B cell (primary cell): ENCODE measurements at regions not wholly inside any gene's neighbourhood (a gene's known extent, or its start where the extent isn't known, plus 50 kb on each side); places are given as distances from the start of the nearest gene placed in this dataset.
A peak's percentile ranks its signal among the peaks of the same experiment; 100 is the strongest.

Experiments used
- ATAC-seq: fragments of 200-7000 bp; cut with Tn5 transposase; one replicate; pipeline ENCODE4 v1.10.0; 2021; ENCODE audit warnings: low read depth, mild to moderate bottlenecking, moderate number of reproducible peaks, moderate library complexity
- CTCF ChIA-PET: fragments of 350-600 bp; sonication (Branson Sonifier 250); formaldehyde crosslinking; loops from one replicate; lab custom pipeline; 2021; ENCODE audit warnings: antibody characterized with exemption, inconsistent platforms; lab: Charles Lee
- POLR2A ChIA-PET: fragments of 350-600 bp; sonication (Branson Sonifier 250); formaldehyde crosslinking; loops from one replicate; lab custom pipeline; 2021; ENCODE audit warnings: antibody characterized with exemption; lab: Charles Lee
- DNase-seq: peaks from one replicate; pipeline ENCODE4 v3.0.0; 2013
- H2AFZ ChIP-seq: 2 replicates; pipeline ENCODE4 v1.6.1; 2012; ENCODE audit warnings: mild to moderate bottlenecking, low read depth, low read length; ENCODE audit not compliant: insufficient read depth, poor library complexity, severe bottlenecking
- H3K27ac ChIP-seq, 2 donors: 1 replicate in 1 of 2; 2 replicates in 1 of 2; pipeline ENCODE4 v1.5.1; 2012 to 2013; ENCODE audit warnings: low read length in 2 of 2, mild to moderate bottlenecking in 2 of 2, moderate library complexity in 1 of 2
- H3K27me3 ChIP-seq, 4 experiments: fragments of 200-600 bp in 1 of 4; sonication (generic) in 1 of 4; replicated peaks in 1 of 4; 1 replicate in 2 of 4; 2 replicates in 2 of 4; pipeline versions ENCODE4 v1.6.1 to v1.7.0; 2013 to 2016; ENCODE audit warnings: low read length in 3 of 4, mild to moderate bottlenecking in 2 of 4, mixed read lengths in 1 of 4, moderate library complexity in 1 of 4; ENCODE audit not compliant: insufficient read depth in 4 of 4, control insufficient read depth in 3 of 4; ENCODE audit errors: control extremely low read depth in 1 of 4
- H3K36me3 ChIP-seq, 2 experiments: replicated peaks in 1 of 2; 1 replicate in 1 of 2; 2 replicates in 1 of 2; pipeline versions ENCODE4 v1.6.1 to v1.7.1; 2013; ENCODE audit warnings: low read length in 1 of 2; ENCODE audit not compliant: insufficient read depth in 2 of 2, control insufficient read depth in 1 of 2; ENCODE audit errors: control extremely low read depth in 1 of 2, extremely low read depth in 1 of 2
- H3K4me1 ChIP-seq, 2 donors: fragments of 200-600 bp in 1 of 2; sonication (generic) in 1 of 2; 1 replicate in 1 of 2; 2 replicates in 1 of 2; pipeline versions ENCODE4 v1.5.1 to v1.6.1; 2013 to 2017; ENCODE audit warnings: low read length in 2 of 2; ENCODE audit not compliant: control insufficient read depth in 2 of 2, insufficient read depth in 2 of 2
- H3K4me2 ChIP-seq: replicated peaks from 2 replicates; pipeline ENCODE3; 2012; ENCODE audit warnings: mild to moderate bottlenecking, low read depth, low read length; ENCODE audit not compliant: poor library complexity, severe bottlenecking
- H3K4me3 ChIP-seq, 5 experiments: fragments of 200-600 bp in 1 of 5; sonication (generic) in 1 of 5; 1 replicate in 3 of 5; 2 replicates in 2 of 5; pipeline versions ENCODE4 v1.5.1 to v1.7.0; 2011 to 2016; ENCODE audit warnings: low read length in 4 of 5, mild to moderate bottlenecking in 4 of 5, low read depth in 2 of 5, control low read depth in 1 of 5, moderate library complexity in 1 of 5; ENCODE audit not compliant: insufficient read depth in 1 of 5; ENCODE audit errors: control extremely low read depth in 1 of 5, extremely low read depth in 1 of 5
- H3K79me2 ChIP-seq: fragments of 200-600 bp; sonication (generic); one replicate; pipeline ENCODE4 v1.6.0; 2016; ENCODE audit warnings: low read length; ENCODE audit not compliant: control insufficient read depth, insufficient read depth
- H3K9ac ChIP-seq: fragments of 200-600 bp; sonication (generic); 2 replicates; pipeline ENCODE4 v1.6.1; 2017; ENCODE audit warnings: mild to moderate bottlenecking, low read length, moderate library complexity
- H3K9me3 ChIP-seq, 3 donors: one replicate each; pipeline versions ENCODE4 v1.6.1 to v1.7.1; 2013; ENCODE audit warnings: low read length in 2 of 3; ENCODE audit not compliant: control insufficient read depth in 2 of 3, insufficient read depth in 1 of 3; ENCODE audit errors: control extremely low read depth in 1 of 3
- H4K20me1 ChIP-seq: 2 replicates; pipeline ENCODE4 v1.6.0; 2012; ENCODE audit warnings: mild to moderate bottlenecking, low read length; ENCODE audit not compliant: insufficient read depth, control insufficient read depth, poor library complexity, severe bottlenecking
- H3K27ac Mint-ChIP-seq: one replicate; pipeline ENCODE4 v1.8.0; 2021; ENCODE audit warnings: mixed read lengths
- H3K27me3 Mint-ChIP-seq: one replicate; pipeline ENCODE4 v1.8.0; 2021; ENCODE audit warnings: mixed read lengths
- H3K4me1 Mint-ChIP-seq: one replicate; pipeline ENCODE4 v1.8.0; 2021; ENCODE audit warnings: mixed read lengths
- H3K4me3 Mint-ChIP-seq: one replicate; pipeline ENCODE4 v1.8.0; 2021; ENCODE audit warnings: mixed read lengths
- H3K9me3 Mint-ChIP-seq: one replicate; pipeline ENCODE4 v1.8.0; 2022; ENCODE audit warnings: mixed read lengths; ENCODE audit not compliant: insufficient read depth
- CTCF ChIP-seq: fragments of 200-600 bp; IDR thresholded peaks from one replicate; pipeline ENCODE4 v1.8.0; 2022; ENCODE audit warnings: antibody characterized with exemption, mild to moderate bottlenecking
- EZH2 ChIP-seq: IDR thresholded peaks from 2 replicates; pipeline ENCODE4 v1.6.1; 2012; ENCODE audit warnings: borderline replicate concordance, low read depth, mild to moderate bottlenecking, moderate library complexity, low read length; ENCODE audit not compliant: insufficient read depth, poor library complexity, severe bottlenecking
- WGBS: methylation state at CpG from one replicate; pipeline ENCODE4 v1.1.5; 2013; ENCODE audit warnings: missing lambda C conversion rate; ENCODE audit not compliant: insufficient coverage; 5-methylcytosine and 5-hydroxymethylcytosine counted together
- intact Hi-C: fragments of 100-400 bp; cut with micrococcal nuclease; formaldehyde crosslinking; loops from one replicate; pipeline ENCODE4 v1.10.0; 2022

- no peak overlapping the region for H3K4me3 Mint-ChIP-seq
- intact Hi-C loops = no loop called here
- no CpG with 5 or more reads among the region's 4 CpGs for WGBS
Measured at GRCh38 chr5:158413122-158413680, 554.3 kb upstream of the CLINT1 start.

GRCh38 chr5:158410976-158411375 is 552.0 kb upstream of the CLINT1 start:
- no peak for DNase-seq
- Histone ChIP-seq H3K79me2 (no peaks in the 10 kb centered on the region), H3K27me3 (no peaks in the 10 kb centered on the region), H3K9ac (no peak overlapping the region), H2AFZ (no peak overlapping the region), H3K27ac (no peak overlapping the region), H4K20me1 (no peaks in the 10 kb centered on the region), H3K4me3 (no peak overlapping the region), H3K4me2 (no peak overlapping the region), H3K36me3 (no peaks in the 10 kb centered on the region), H3K4me1 (peaks cover 22 to 26% of the 10 kb centered on the region in 2 donors), H3K9me3 (no peaks in the 10 kb centered on the region)
- no peak for TF ChIP-seq EZH2
- TF ChIP-seq CTCF = no peak
- H3K4me3 Mint-ChIP-seq = no peak overlapping the region
- H3K4me1 Mint-ChIP-seq = peaks cover 25% of the 10 kb centered on the region
- ChIA-PET CTCF (interaction anchor here (1.0 to 1.6 kb wide), 3 partner anchors 10 to 266 kb away, joined by 3 to 5 read pairs (median 5); no protein-coding TSS in a partner anchor), POLR2A (no interaction called here)
- intact Hi-C loops = no loop called here
- H3K27ac Mint-ChIP-seq = no peak overlapping the region
- no peaks in the 10 kb centered on the region for H3K27me3 Mint-ChIP-seq
- no peak for ATAC-seq
- no peaks in the 10 kb centered on the region for H3K9me3 Mint-ChIP-seq

More at GRCh38 chr5:158413122-158413680, 554.3 kb upstream of the CLINT1 start:
- Histone ChIP-seq H3K36me3 (no peaks in the 10 kb centered on the region), H2AFZ (no peak overlapping the region), H3K27me3 (no peaks in the 10 kb centered on the region), H3K4me1 (peaks cover 22 to 26% of the 10 kb centered on the region in 2 donors), H3K4me3 (no peak overlapping the region), H3K4me2 (peak overlapping the region; percentile 15), H3K27ac (no peak overlapping the region), H4K20me1 (no peaks in the 10 kb centered on the region), H3K79me2 (no peaks in the 10 kb centered on the region), H3K9ac (no peak overlapping the region), H3K9me3 (no peaks in the 10 kb centered on the region)
- H3K4me1 Mint-ChIP-seq = peaks cover 25% of the 10 kb centered on the region
- POLR2A ChIA-PET = no interaction called here
- TF ChIP-seq CTCF = no peak
- no peak for TF ChIP-seq EZH2
- no peaks in the 10 kb centered on the region for H3K27me3 Mint-ChIP-seq
- ATAC-seq = peak; percentile 28
- DNase-seq = peak; percentile 40
- CTCF ChIA-PET = no interaction called here
- no peak overlapping the region for H3K27ac Mint-ChIP-seq
- H3K9me3 Mint-ChIP-seq = no peaks in the 10 kb centered on the region
